GM19238 (cell line): ENCODE measurements at regions not wholly inside any gene's neighbourhood (a gene's known extent, or its start where the extent isn't known, plus 50 kb on each side); places are given as distances from the start of the nearest gene placed in this dataset.
"Not testable (repeated sequence)": the region's sequence is repeated elsewhere in the genome, so short reads cannot be mapped to it uniquely, and the experiment has no call there.

ENCODE experiments used
- DNase-seq: peaks from one replicate; pipeline ENCODE4 v3.0.0; 2011; ENCODE audit warnings: low spot score; ENCODE audit not compliant: insufficient read length

DNA sequence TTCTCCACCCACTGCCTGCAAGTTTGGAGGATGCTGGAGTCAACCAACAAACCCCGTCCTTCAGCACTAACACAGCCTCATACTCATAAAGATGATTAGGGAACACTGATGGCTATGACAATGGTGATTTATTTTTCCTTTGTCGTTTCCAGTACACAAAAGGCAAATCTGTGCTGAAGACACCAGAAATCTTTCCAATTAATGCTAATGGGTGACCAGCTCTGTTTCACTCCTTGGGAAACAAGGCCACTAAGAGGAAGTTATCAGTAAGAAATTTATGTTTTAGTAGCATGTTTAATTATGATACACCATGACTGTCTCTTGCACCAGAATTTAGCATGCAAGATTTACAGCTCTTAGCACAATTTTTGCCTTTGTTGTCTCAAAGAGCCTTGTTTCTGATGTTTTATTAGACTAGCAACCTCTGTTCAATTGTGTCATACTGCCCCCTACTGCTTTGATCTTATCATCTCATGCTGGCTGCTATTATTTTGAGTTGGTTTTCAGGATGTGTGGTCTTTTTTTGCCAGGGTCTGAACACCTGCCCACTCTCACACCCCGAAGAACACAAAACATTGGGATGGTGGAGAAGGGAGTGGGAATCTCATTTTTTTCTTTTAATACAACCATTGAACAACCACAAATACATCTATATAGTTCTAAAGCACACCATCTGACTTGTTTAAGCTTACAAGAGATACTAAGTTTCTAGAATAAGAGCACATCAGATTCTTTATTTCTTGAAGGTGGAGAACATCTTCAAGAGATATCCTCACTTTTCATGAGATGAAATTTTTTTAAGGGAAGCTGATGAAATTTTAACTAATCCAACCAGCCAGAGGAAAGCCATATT lies 160.9 kb downstream of the SPTSSA start:
- DNase-seq = no peak

DNA sequence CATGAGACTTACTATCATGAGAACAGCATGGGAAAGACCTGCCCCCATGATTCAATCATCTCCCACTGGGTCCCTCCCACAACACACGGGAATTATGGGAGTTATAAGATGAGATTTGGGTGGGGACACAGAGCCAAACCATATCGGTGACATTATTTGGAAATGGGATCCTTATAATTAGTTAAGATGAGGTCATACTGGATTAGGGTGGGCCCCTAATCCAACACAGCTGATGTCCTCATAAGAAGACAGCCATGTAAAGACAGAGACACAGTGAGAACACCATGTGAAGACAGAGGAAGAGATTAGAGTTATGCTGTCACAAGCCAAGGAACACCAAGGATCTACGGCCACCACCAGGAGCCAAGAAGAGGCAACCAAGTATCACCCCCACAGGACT lies 161.7 kb downstream of the SPTSSA start:
- no peak for DNase-seq

DNA sequence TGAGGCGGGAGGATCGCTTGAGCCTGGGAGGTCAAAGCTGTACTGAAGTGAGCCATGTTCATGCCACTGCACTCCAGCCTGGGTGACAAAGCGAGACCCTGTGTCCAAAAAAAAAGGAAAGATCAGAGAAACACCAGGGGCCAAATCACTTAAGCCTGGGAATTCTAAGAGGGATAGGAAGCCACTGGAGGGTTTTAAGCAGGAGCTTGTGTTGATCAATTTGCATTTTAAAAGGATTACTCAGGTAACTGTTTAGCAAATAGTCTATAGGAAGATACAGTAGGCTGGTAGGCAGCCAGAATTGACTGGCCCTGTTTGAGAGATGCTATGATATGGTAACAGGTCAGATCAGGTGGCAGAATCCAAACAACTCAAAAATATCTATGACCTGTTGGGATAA lies 162.7 kb downstream of the SPTSSA start:
- DNase-seq = no peak

DNA sequence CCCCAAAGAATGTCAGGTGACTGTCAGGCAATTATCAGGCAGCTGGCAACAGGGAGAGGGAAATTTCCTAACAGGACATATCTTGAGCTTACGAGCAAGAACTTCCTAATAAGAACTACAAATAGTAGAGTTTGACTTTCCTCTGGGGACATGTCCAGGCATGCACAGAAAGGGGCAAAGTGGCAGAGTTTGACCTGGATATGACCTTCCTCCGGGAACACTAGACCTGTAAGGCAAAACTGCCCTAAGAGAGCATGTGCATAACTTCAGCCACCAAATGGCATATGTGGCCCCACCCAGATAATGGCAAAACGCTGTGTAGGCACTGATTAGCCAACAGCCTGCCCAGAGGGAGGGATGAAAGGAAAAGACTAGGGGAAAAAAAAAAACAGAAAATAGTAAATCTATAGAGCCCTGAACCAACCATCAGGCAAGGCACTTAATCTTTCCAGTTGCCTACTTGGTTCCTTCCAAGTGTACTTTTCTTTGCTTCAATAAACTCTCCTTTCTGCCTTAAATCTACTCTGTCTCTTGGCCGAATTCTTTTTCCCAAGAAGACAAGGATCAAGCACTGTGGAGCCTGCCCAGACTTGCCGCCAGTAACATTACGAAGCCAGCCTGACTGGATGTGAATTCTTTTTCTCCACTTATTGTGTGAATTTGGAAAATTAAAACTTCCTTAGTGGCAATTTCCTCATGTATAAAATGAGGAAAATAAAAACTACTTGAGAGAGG lies 164.1 kb downstream of the SPTSSA start:
- no peak for DNase-seq

DNA sequence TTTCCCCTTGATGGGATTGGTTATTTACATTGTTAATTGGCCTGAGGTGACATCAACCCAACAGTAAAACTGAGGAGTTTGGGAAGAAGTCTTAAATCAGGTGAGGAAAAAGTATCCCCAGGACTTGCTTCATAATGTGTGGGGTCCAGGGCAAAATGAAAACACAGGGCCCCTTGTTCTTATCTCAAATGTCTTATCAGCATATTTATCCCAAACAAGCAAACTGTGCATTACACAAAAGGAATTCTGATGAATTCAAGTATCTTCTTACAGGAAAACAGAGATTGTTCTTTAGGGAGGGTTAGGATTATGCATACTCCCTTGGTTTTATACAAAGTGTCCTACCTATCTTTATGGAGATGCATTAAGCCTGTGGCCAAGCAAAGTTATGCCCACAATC lies 178.4 kb downstream of the SPTSSA start:
- DNase-seq = no peak

DNA sequence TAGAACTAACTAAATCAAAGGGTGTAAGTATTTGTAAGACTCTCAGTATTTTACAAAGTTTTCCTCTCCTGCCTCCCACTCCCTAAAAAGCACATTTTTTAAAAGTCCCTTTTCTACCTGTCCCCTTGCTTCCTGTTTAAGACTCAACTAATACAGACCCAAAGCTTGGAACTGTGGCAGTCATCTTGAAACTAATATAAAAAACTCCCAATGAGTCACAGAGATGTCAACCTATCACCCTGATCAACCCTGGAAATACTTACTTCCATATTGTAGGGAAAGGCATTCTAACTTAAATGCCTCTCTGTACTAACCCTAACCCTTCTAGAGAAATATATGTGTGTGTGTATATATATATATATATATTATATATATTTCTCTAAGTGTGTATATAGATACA lies 184.8 kb downstream of the SPTSSA start:
- no peak for DNase-seq

DNA sequence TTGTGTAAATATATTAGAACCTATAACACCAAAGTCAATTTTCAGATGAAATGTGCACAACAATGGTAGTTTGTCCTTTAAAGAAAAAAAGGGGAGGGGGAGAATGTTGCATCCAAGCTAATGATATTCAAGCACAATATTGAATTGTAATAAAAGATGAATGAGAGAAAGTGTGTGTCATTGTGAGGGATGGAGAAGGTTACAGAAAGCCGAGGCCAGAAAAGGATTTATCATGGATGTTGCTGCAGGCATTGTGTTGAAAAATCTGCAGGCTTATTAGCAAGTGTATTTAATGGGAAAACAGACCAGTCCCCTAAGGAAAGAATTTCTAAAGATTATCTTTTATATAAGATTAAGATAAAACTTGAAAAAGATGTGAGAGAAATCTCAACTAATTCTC lies 186.5 kb downstream of the SPTSSA start:
- no peak for DNase-seq

DNA sequence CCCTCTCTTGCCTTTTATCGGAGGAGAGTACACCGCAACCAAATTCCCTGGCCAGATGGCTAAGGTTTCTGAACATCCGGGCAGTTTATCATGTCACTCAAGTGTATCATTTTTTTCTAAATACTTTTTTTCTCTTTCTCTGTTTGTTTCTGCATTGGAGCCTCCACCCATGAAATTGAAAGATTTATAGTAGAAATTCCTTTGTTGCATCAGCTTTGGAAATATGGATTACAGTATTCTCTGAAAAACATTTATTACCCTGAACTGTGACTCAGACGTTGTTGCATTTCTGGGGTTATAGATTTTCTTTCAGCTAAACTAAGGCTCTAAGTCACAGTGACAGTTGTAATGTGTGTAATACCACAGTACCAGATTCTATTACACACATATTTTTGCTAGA lies 187.0 kb downstream of the SPTSSA start:
- no peak for DNase-seq

DNA sequence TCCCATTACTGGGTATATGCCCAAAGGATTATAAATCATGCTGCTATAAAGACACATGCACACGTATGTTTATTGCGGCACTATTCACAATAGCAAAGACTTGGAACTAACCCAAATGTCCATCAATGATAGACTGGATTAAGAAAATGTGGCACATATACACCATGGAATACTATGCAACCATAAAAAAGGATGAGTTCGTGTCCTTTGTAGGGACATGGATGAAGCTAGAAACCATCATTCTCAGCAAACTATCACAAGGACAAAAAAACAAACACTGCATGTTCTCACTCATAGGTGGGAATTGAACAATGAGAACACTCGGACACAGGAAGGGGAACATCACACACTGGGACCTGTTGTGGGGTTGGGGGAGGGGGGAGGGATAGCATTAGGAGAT lies 188.3 kb downstream of the SPTSSA start:
- DNase-seq = not testable (repeated sequence)

DNA sequence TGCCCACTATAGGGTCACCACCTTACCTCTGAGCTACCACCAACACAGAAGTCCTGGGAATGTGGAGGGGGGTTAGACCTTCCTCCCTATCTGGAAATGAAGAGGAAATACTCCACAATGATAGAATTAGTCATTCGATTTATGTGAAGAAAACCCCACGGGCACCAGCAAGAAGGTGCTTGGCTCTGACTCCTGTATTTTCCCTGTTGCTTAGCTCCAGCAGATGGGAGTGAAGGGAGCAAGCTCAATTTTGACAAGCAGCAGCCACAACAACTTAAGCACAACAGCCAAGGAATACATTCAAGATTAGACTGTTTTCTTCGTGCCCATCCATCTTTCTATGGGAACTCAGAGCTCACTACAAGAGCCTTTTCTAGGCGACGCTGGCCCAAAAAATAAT lies 191.7 kb downstream of the SPTSSA start:
- no peak for DNase-seq

DNA sequence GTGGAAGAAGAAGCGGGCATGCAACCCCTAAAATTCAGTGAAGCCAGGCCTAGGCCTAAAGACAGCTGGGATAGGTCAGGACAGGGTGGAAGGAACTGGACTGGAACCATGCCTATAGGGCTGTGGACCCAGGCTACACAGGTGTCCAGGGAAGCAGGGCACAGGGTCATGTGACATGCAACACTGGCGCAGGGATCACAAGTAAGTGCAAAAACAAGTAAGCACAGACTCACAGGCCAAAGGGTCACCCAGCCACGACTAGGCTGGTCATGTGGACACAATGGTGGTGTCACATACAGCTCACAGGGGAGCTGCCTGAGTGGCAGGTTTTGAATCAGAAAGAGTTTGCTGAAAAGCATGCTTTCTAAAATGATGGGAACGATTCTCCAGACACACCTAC lies 195.7 kb downstream of the SPTSSA start:
- DNase-seq = no peak

DNA sequence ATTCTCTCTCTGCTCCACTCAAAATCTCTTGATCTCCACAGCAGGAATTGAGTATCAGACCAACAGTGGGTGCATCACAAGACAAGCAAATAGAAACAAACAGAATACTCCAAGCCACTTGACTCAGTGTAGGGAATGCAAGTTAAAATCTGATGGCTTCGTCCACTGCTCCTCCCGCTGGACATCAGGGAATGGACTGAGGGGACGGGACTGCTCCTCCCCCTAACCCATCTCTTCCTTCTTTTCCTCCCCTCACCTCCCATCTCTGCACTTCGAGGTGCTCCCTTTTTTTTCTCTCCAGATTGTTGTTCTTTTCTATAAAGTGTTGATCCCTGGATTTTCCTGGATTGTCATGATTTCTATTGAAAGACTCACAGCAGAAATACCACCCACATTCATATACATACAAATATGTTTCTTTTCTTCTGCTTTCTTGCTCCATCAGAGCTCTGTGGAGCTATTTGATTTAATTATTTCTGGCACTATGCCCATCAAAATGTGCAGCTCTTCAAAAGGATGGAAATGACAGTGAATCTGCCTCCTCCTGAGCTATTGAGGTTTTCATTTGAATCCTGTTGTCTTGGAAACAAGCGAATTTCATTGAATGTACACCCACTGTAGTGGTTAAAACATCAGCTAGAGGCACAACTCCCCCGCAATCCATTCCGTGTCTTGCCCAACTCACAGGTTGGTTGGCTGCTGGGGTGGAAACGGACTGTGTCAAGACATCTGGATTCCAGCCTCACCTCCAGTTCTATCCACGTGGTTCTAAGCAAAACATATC lies 199.7 kb downstream of the SPTSSA start:
- no peak for DNase-seq

DNA sequence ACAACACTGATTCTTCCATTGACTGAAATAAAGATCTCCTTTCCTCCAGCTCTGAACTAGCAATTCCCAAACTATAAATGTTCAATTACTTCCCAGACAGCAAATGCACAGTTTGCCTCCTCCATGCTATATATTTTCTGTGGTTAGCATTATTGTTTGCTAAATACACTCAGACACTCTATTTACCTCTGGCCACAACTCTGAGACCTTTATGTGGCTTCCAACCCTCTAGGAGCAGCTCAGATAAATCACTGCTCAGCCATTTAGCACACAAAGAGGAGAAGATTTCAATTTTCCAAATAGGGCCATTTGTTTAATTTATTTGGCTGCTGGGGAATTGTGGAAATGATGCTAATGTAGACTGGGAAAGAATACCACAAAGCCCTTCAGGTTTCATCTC lies 202.0 kb downstream of the SPTSSA start:
- DNase-seq = no peak

DNA sequence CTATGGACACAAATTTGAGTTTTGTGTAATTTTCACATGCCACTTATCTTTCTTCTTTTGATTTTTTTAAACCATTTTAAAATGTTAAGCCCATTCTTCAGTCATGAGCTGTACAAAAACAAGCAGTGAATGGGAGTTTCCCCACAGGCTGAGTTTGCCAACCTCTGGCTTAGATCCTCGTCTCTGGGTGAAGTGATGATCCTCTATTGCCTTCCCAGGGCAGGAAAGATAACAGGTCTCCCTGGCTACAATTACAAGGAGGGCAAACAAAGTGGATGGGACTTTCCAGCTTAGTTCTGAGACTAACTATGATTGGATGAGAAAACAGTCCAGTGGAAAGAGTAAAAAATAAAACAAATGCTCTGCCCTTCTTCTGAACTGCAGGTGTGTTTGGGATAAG lies 203.7 kb downstream of the SPTSSA start:
- DNase-seq = no peak

DNA sequence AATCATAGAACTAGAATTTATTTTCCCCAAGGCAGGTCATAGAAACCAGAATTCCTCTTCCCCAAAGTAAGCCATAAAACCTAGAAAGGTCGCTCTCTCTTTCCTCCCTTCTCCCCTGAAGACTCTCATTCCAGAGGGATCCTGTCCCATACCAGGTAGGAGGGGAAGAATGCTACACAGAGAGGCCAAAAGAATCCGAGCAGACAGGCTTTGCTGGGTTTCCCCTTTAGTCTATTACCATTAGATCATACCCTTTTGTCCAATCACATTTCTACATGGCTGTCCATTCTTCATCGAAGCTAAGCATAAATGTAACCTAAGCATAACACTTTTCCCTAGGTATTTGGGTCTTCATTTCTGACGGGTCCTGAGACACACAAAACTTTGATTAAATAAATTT lies 204.5 kb downstream of the SPTSSA start:
- DNase-seq = no peak

DNA sequence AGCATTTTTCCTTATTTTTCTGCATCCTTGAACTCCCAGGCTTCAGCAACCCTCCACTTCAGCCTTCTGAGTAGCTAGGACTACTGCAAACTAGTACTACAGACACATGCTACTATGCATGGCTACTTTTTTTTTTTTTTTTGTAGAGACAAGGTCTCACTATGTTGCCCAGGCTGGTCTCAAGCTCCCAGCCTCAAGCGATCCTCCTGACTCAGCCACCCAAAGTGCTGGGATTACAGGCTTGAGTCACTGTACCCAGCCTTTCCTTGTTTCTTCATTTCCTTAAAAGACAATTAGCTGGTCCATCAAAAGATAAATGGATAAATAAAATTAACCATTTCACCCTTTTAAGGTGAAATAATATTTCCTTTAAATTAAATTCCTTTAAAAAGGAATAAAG lies 205.8 kb downstream of the SPTSSA start:
- no peak for DNase-seq

DNA sequence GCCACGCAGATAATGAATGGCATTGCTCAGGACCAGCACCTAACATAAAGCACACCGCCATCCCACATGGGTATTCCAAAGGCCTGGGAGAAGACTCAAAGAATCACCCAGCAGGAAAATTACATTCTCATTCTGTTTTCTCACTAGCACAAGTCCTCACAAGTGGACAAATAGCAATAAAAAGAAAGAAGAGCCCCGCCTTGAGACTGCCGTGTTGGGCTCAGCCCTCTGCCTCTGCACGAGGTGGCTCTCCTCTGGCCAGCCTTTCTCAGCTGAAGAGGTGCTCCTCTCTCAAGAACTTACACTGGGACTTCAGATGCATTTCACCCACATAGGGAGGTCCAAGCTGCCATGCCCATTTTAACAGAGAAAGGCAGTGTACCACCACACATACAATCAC lies 207.5 kb downstream of the SPTSSA start:
- no peak for DNase-seq

DNA sequence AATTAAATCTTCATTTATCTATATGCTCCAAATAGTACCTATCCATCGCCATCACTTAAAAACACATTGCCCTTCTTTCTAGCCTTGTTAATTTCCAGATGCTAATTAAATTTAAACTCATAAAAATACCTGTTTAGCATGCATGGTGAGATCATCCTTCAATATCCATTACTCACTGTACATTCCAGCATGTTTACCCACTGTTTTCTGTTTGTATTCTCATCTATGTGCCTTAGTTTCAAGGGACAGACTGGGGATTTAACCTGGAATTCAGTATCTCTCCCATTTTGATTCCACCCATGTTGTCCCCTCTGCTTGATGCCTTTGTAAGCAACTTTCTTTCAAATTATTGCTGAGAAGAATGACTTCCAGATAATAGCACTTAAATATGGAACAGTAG lies 208.0 kb downstream of the SPTSSA start:
- DNase-seq = no peak

DNA sequence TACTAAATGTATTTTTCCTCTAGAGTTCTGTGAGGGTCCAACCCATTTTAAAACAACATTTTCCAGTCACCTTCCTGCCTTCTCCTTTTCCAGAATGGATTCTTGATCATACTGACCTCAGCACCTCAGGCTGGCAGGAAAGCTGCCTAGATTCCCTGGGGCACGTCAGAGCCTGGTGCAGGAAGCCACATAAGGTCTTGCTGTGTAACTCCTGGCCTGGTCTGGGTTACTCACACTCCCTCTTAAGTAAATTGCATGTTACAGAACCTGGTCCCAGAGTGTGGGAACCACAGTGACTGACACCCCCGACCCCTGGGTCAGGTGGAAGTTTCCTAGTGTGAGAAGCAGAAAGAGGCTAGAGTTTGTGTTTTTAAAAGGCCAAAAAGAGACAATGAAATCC lies 209.8 kb downstream of the SPTSSA start:
- no peak for DNase-seq

DNA sequence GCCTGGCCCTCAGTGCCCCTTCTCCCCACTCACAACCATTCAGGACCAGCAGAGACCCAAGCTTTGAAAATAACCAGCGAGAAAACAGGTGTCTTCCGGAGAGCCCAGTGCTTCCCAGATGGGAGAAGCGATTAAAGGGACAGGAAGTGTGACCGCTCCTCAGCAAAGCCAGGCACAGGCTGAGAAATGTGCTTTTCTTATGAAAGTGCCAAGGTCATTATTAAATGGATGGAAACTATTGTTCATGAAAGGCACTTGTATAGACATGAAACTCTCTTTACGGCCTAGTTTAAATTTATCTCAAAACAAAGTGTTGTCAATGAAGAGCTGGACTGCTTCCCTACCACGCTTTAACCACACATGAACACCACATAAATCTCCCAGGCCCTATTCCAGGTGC lies 210.4 kb downstream of the SPTSSA start:
- DNase-seq = no peak

DNA sequence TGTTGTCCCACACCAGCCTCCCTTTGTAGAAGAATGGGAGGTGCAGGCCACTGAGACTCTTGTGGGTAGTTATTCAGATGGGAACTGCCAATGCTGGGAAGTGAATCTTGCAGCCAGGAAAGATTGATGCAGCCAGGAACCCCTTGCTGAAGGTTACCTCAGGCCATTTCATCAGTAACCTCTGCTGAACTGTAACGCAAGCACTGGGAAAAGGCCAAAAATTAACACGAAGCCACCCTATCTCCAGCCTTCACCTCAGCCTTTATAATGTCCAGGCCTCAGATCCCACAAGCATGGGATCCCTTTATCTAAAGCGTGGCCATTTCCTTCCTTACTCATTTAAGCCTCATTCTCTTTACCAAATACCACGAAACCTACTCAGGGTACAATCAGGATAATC lies 211.1 kb downstream of the SPTSSA start:
- no peak for DNase-seq

DNA sequence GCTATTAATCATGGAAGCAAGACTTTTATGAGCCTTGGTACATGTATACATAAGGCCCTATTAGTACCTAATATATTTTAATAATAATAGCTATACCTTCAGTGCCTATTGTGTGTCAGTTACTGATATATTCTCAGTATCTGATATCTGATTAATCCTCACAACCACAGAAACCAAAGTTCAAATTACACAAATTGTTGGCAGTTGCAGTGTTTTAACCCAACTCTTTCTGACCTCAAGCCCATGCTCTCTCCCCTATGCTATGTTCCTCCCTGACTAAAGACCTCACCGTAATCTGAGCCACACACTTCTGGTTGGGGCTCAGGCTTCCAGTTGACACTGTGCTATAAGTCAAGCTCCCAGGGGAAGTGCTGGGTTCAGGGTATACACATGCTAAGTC lies 214.4 kb downstream of the SPTSSA start:
- DNase-seq = no peak
